ENCODE measurements at regions not wholly inside any gene's neighbourhood (a gene's known extent, or its start where the extent isn't known, plus 50 kb on each side); places are given as distances from the start of the nearest gene placed in this dataset.

GRCh38 chr15:92809880-92810361, 90.2 kb upstream of the CHD2 start (continued):
- TF ChIP-seq ELK1 (IDR thresholded peaks at IDR 0.05; ENCODE audit: low read depth, low read length) (no peak), MTA3 (IDR thresholded peaks at IDR 0.05; ENCODE audit: borderline replicate concordance, low read length) (peak; percentile 58; the same call in 1 of the 2 replicates), MEF2A (IDR thresholded peaks at IDR 0.05; ENCODE audit: insufficient read depth, low read depth, low read length) (peak; percentile 61), ZNF217 (IDR thresholded peaks at IDR 0.05) (no peak), POLR2AphosphoS5 (IDR thresholded peaks at IDR 0.05; ENCODE audit: low read length) (peak; percentile 2; the same call in 1 of the 2 replicates), LARP7 (IDR thresholded peaks at IDR 0.05) (no peak), SMARCA5 (IDR thresholded peaks at IDR 0.05) (no peak)
- TF ChIP-seq, protein P1, sequence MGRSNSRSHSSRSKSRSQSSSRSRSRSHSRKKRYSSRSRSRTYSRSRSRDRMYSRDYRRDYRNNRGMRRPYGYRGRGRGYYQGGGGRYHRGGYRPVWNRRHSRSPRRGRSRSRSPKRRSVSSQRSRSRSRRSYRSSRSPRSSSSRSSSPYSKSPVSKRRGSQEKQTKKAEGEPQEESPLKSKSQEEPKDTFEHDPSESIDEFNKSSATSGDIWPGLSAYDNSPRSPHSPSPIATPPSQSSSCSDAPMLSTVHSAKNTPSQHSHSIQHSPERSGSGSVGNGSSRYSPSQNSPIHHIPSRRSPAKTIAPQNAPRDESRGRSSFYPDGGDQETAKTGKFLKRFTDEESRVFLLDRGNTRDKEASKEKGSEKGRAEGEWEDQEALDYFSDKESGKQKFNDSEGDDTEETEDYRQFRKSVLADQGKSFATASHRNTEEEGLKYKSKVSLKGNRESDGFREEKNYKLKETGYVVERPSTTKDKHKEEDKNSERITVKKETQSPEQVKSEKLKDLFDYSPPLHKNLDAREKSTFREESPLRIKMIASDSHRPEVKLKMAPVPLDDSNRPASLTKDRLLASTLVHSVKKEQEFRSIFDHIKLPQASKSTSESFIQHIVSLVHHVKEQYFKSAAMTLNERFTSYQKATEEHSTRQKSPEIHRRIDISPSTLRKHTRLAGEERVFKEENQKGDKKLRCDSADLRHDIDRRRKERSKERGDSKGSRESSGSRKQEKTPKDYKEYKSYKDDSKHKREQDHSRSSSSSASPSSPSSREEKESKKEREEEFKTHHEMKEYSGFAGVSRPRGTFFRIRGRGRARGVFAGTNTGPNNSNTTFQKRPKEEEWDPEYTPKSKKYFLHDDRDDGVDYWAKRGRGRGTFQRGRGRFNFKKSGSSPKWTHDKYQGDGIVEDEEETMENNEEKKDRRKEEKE (IDR thresholded peaks at IDR 0.05): no peak
